ENCODE measurements at regions not wholly inside any gene's neighbourhood (a gene's known extent, or its start where the extent isn't known, plus 50 kb on each side); places are given as distances from the start of the nearest gene placed in this dataset.

DNA sequence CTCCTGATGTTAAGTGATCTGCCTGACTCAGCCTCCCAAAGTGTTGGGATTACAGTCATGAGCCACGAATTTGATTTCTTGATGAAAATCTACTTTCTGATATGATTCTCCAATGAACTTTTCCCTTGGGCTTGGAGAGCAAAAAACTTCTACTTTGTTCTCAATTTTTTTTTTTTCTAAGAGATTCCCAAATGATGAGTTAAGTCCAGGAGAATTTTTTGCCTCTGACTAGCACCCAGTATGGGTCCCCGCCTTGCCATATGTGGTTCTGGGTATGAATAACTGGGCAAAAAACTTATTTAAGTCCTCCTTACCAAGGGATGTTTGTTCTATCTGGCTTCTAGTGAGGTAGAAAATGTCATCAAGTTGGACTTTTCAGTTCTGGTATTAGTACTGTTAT, 147.9 kb upstream of the LYZL1 start:
- Histone ChIP-seq H3K27ac (ENCODE audit: low read depth, low read length) (no peak overlapping the region), H3K27me3 (ENCODE audit: insufficient read depth, low read length) (no peaks in the 10 kb centered on the region), H3K36me3 (ENCODE audit: insufficient read depth, low read length) (no peaks in the 10 kb centered on the region), H3K4me3 (ENCODE audit: low read length in 2 of 2) (no peak overlapping the region), H3K9me3 (ENCODE audit: control insufficient read depth in 1 of 2, low read length in 2 of 2) (no peaks in the 10 kb centered on the region), H3K4me1 (ENCODE audit: insufficient read depth, low read length) (no peaks in the 10 kb centered on the region)
- ChIA-PET POLR2A (ENCODE audit: partially characterized antibody) (no interaction called here), CTCF (ENCODE audit: partially characterized antibody) (no interaction called here)
- no peaks in the 10 kb centered on the region for H3K4me1 Mint-ChIP-seq
- intact Hi-C loops (cut with micrococcal nuclease) = no loop called here
- H3K27me3 Mint-ChIP-seq = peaks cover 11 to 17% of the 10 kb centered on the region in 2 donors
- peaks cover 0 to 4% (median 0%) of the 10 kb centered on the region in 8 donors for H3K9me3 Mint-ChIP-seq
- H3K27ac Mint-ChIP-seq = no peak overlapping the region
- no peaks in the 10 kb centered on the region for H3K36me3 Mint-ChIP-seq
- DNase-seq = no peak
- no peak overlapping the region for H3K4me3 Mint-ChIP-seq

DNA sequence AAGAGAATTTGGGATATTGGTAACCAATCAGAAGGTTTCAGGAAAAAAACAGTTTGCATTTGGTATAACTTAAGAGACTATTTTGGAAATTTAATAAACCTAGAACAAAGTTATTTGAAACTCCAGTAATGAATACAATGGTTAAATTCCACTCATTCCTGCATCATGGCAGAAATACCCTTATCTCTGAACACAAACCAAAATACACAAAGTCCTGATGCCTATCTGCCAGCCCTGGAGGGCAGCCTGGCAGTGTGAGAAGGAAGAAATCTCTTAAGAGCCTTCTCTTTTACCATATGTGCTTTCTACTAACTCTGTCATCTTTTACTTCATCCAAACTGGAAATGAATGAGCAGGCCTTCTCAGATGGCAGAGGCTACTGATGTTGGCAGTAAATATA, 147.1 kb upstream of the LYZL1 start:
- ChIA-PET POLR2A (ENCODE audit: partially characterized antibody) (no interaction called here), CTCF (ENCODE audit: partially characterized antibody) (no interaction called here)
- H3K27me3 ChIP-seq (ENCODE audit: insufficient read depth, low read length) = no peaks in the 10 kb centered on the region
- H3K9me3 ChIP-seq (ENCODE audit: control insufficient read depth in 1 of 2, low read length in 2 of 2) = no peaks in the 10 kb centered on the region
- H3K36me3 Mint-ChIP-seq = no peaks in the 10 kb centered on the region
- peaks cover 11 to 19% of the 10 kb centered on the region in 2 donors for H3K27me3 Mint-ChIP-seq
- no peaks in the 10 kb centered on the region for H3K4me1 Mint-ChIP-seq
- H3K4me1 ChIP-seq (ENCODE audit: insufficient read depth, low read length) = no peaks in the 10 kb centered on the region
- H3K27ac Mint-ChIP-seq = no peak overlapping the region
- H3K27ac ChIP-seq (ENCODE audit: low read depth, low read length) = no peak overlapping the region
- peaks cover 0 to 4% (median 0%) of the 10 kb centered on the region in 8 donors for H3K9me3 Mint-ChIP-seq
- DNase-seq = no peak
- H3K4me3 ChIP-seq (ENCODE audit: low read length in 2 of 2) = no peak overlapping the region
- no peak overlapping the region for H3K4me3 Mint-ChIP-seq
- intact Hi-C loops (cut with micrococcal nuclease) = no loop called here
- H3K36me3 ChIP-seq (ENCODE audit: insufficient read depth, low read length) = no peaks in the 10 kb centered on the region

DNA sequence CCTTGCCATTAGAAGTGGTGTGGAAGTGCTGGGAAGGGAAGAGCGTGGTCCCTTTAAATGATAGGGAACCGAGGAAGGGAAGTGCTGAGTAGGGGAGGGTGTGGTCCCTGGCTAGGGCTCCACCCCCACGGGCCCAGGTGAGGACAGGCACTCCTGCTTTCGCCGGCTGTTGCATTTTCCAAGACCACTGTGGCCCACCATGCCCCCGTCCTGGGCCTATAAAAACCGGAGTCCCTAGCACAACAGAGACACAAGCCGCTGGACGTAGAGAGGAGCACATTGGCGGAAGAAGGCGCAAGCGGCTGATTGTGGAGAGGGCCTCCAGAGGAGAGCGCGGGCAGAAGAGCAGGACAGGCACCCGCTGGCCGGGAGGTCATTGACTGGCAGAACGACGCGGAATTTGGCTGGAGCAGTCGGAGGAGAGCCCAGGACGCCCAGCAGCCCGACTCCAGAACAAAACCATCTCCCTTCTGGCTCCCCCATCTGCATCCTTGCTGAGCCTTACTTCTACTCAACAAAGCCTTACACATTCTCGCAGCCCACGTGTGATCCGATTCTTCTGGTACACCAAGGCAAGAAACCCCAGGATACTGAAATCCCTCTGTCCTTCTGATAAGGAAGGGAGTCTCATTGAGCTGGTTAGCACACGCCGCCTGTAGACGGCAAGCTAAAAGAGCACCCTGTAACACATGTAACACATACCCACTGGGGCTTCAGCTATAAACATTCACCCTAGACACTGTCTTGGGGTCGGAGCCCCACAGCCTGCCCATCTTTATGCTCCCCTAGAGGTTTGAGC, 146.2 kb upstream of the LYZL1 start:
- peaks cover 0 to 4% (median 0%) of the 10 kb centered on the region in 8 donors for H3K9me3 Mint-ChIP-seq
- POLR2A ChIA-PET (ENCODE audit: partially characterized antibody) = no interaction called here
- H3K4me3 Mint-ChIP-seq = no peak overlapping the region
- H3K9me3 ChIP-seq (ENCODE audit: control insufficient read depth in 1 of 2, low read length in 2 of 2) = no peaks in the 10 kb centered on the region
- no peaks in the 10 kb centered on the region for H3K4me1 ChIP-seq (ENCODE audit: insufficient read depth, low read length)
- intact Hi-C loops (cut with micrococcal nuclease) = no loop called here
- H3K4me3 ChIP-seq (ENCODE audit: low read length in 2 of 2) = no peak overlapping the region
- H3K4me1 Mint-ChIP-seq = no peaks in the 10 kb centered on the region
- no peaks in the 10 kb centered on the region for H3K27me3 ChIP-seq (ENCODE audit: insufficient read depth, low read length)
- H3K36me3 ChIP-seq (ENCODE audit: insufficient read depth, low read length) = no peaks in the 10 kb centered on the region
- peaks cover 9 to 18% of the 10 kb centered on the region in 2 donors for H3K27me3 Mint-ChIP-seq
- DNase-seq = no peak
- no peaks in the 10 kb centered on the region for H3K36me3 Mint-ChIP-seq
- CTCF ChIA-PET (ENCODE audit: partially characterized antibody) = no interaction called here
- no peak overlapping the region for H3K27ac Mint-ChIP-seq
- no peak overlapping the region for H3K27ac ChIP-seq (ENCODE audit: low read depth, low read length)

DNA sequence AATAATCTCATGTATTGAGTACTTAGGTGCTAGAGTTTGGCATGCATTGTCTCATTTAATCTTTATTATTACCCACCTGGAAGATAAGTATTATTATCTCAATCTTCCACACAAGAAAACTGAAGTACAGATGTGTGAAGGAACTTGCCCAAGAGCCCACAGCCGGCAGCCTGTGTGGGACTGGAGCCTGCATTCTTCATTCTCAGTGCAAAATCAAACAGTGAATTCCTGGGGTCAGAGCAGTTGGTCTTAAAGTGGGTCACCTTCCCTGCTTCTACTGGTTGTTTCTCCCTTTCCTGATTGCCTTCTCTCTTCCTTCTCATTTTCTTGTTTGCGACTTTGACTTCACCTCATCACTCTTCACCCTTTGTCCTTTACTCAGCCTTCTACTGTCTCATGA, 144.7 kb upstream of the LYZL1 start:
- intact Hi-C loops (cut with micrococcal nuclease) = no loop called here
- peaks cover 11 to 18% of the 10 kb centered on the region in 2 donors for H3K27me3 Mint-ChIP-seq
- no peak overlapping the region for H3K4me3 Mint-ChIP-seq
- peaks cover 0 to 4% (median 0%) of the 10 kb centered on the region in 8 donors for H3K9me3 Mint-ChIP-seq
- no peaks in the 10 kb centered on the region for H3K36me3 ChIP-seq (ENCODE audit: insufficient read depth, low read length)
- no peak for DNase-seq
- no peaks in the 10 kb centered on the region for H3K4me1 Mint-ChIP-seq
- H3K27ac ChIP-seq (ENCODE audit: low read depth, low read length) = no peak overlapping the region
- no peak overlapping the region for H3K4me3 ChIP-seq (ENCODE audit: low read length in 2 of 2)
- no peak overlapping the region for H3K27ac Mint-ChIP-seq
- no peaks in the 10 kb centered on the region for H3K9me3 ChIP-seq (ENCODE audit: control insufficient read depth in 1 of 2, low read length in 2 of 2)
- CTCF ChIA-PET (ENCODE audit: partially characterized antibody) = interaction anchor here (0.7 kb wide), 1 partner anchor 1029 kb away, joined by 4 read pairs; no protein-coding TSS in a partner anchor
- no peaks in the 10 kb centered on the region for H3K4me1 ChIP-seq (ENCODE audit: insufficient read depth, low read length)
- POLR2A ChIA-PET (ENCODE audit: partially characterized antibody) = no interaction called here
- H3K36me3 Mint-ChIP-seq = no peaks in the 10 kb centered on the region
- H3K27me3 ChIP-seq (ENCODE audit: insufficient read depth, low read length) = no peaks in the 10 kb centered on the region

DNA sequence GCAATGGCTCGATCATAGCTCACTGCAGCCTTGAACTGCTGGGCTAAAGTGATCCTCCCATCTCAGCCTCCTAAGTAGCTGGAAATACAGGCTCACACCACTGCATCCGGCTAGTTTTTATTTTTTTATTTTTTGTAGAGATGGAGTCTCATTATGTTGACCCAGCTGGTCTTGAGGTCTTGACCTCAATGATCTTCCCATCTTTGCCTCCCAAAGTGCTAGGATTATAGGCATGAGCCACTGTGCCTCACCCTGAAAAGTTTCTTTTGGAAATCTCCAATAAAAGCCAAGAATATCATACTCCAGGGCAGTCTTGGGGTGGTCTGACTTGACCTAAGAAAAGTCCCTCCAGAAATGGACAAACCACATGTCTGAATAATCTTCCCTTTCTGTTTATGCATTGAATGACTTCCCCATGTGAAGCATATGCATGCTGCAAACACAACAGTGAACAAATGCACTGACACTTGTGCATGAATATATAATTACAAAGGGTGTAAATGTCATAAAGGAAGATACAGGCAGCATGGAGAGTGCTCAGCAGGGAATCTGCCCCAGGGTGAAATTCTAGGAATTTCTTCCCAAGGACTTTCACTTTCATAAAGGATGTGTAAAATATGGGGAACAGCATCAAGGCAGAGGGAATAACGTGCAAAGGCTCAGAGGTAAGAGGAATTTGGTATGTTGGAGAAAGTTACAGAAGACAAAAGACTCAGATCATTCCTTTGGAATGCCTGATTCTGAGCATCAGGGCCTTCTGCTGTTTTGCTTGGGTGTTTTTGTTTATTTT, 142.4 kb upstream of the LYZL1 start:
- CTCF ChIA-PET (ENCODE audit: partially characterized antibody) = no interaction called here
- no peaks in the 10 kb centered on the region for H3K4me1 ChIP-seq (ENCODE audit: insufficient read depth, low read length)
- peaks cover 0 to 4% (median 0%) of the 10 kb centered on the region in 8 donors for H3K9me3 Mint-ChIP-seq
- H3K4me3 Mint-ChIP-seq = no peak overlapping the region
- H3K4me1 Mint-ChIP-seq = no peaks in the 10 kb centered on the region
- DNase-seq = no peak
- H3K27ac Mint-ChIP-seq = no peak overlapping the region
- POLR2A ChIA-PET (ENCODE audit: partially characterized antibody) = no interaction called here
- peaks cover 11 to 16% of the 10 kb centered on the region in 2 donors for H3K27me3 Mint-ChIP-seq
- no peaks in the 10 kb centered on the region for H3K9me3 ChIP-seq (ENCODE audit: control insufficient read depth in 1 of 2, low read length in 2 of 2)
- H3K4me3 ChIP-seq (ENCODE audit: low read length in 2 of 2) = no peak overlapping the region
- intact Hi-C loops (cut with micrococcal nuclease) = no loop called here
- no peaks in the 10 kb centered on the region for H3K36me3 Mint-ChIP-seq
- H3K27ac ChIP-seq (ENCODE audit: low read depth, low read length) = no peak overlapping the region
- H3K27me3 ChIP-seq (ENCODE audit: insufficient read depth, low read length) = no peaks in the 10 kb centered on the region
- no peaks in the 10 kb centered on the region for H3K36me3 ChIP-seq (ENCODE audit: insufficient read depth, low read length)

DNA sequence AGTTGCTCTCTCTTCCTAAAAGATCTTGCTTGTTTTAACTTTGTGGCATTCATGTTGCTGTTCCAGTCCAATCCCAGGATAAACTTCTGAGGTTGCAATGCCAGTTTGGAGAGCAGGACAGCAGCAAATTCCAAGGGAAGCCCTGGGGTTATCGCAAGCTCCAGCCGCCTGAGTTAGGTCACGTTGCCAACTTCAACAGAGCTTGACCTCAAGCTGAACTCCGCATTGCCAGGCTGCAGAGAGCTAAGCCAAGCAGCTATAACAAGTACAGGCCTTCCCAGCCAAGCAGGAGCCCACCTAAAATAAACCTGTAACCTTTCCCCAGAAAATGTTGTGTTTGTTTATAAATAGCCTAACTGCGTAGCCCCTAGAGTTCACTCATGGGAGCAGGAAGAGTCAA, 138.9 kb upstream of the LYZL1 start:
- H3K36me3 Mint-ChIP-seq = no peaks in the 10 kb centered on the region
- no peak overlapping the region for H3K27ac Mint-ChIP-seq
- Histone ChIP-seq H3K27ac (ENCODE audit: low read depth, low read length) (no peak overlapping the region), H3K27me3 (ENCODE audit: insufficient read depth, low read length) (no peaks in the 10 kb centered on the region), H3K9me3 (ENCODE audit: control insufficient read depth in 1 of 2, low read length in 2 of 2) (no peaks in the 10 kb centered on the region), H3K36me3 (ENCODE audit: insufficient read depth, low read length) (no peaks in the 10 kb centered on the region), H3K4me1 (ENCODE audit: insufficient read depth, low read length) (no peaks in the 10 kb centered on the region), H3K4me3 (ENCODE audit: low read length in 2 of 2) (no peak overlapping the region)
- no peak overlapping the region for H3K4me3 Mint-ChIP-seq
- ChIA-PET CTCF (ENCODE audit: partially characterized antibody) (no interaction called here), POLR2A (ENCODE audit: partially characterized antibody) (no interaction called here)
- peaks cover 3 to 8% of the 10 kb centered on the region in 2 donors for H3K27me3 Mint-ChIP-seq
- DNase-seq = no peak
- H3K9me3 Mint-ChIP-seq = peaks cover 0 to under 1% (median 0%) of the 10 kb centered on the region in 8 donors
- intact Hi-C loops (cut with micrococcal nuclease) = no loop called here
- H3K4me1 Mint-ChIP-seq = no peaks in the 10 kb centered on the region

DNA sequence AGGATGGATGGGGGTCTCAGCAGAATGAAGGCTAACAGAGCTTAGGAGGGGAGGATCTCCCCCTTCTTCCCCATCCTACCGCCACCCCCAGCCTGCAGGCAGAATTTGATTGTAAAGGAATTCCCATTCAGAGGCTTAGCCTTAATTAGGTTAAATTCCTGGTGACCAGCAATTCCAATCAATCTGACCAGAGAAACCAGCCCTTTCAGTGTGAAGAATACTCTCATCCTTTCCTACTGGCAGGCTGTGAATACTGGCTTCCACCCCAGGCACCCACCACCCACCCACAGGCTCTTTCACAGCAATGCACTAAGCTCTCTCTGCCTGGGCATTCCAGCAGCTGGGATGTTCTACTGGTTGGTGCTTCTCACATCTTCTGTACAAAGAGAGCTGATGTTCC, 137.9 kb upstream of the LYZL1 start:
- no peak overlapping the region for H3K4me3 ChIP-seq (ENCODE audit: low read length in 2 of 2)
- H3K27me3 ChIP-seq (ENCODE audit: insufficient read depth, low read length) = no peaks in the 10 kb centered on the region
- H3K9me3 ChIP-seq (ENCODE audit: control insufficient read depth in 1 of 2, low read length in 2 of 2) = no peaks in the 10 kb centered on the region
- H3K27ac ChIP-seq (ENCODE audit: low read depth, low read length) = no peak overlapping the region
- H3K4me1 ChIP-seq (ENCODE audit: insufficient read depth, low read length) = no peaks in the 10 kb centered on the region
- no peak for DNase-seq
- ChIA-PET CTCF (ENCODE audit: partially characterized antibody) (no interaction called here), POLR2A (ENCODE audit: partially characterized antibody) (no interaction called here)
- H3K4me1 Mint-ChIP-seq = no peaks in the 10 kb centered on the region
- H3K36me3 Mint-ChIP-seq = no peaks in the 10 kb centered on the region
- intact Hi-C loops (cut with micrococcal nuclease) = no loop called here
- no peaks in the 10 kb centered on the region for H3K36me3 ChIP-seq (ENCODE audit: insufficient read depth, low read length)
- no peak overlapping the region for H3K4me3 Mint-ChIP-seq
- peaks cover 3 to 5% of the 10 kb centered on the region in 2 donors for H3K27me3 Mint-ChIP-seq
- H3K27ac Mint-ChIP-seq = no peak overlapping the region
- no peaks in the 10 kb centered on the region for H3K9me3 Mint-ChIP-seq

All from CD4-positive, alpha-beta memory T cell (primary cell).